Gastroesophageal sphincter (tissue), 3 donors: ENCODE measurements at regions not wholly inside any gene's neighbourhood (a gene's known extent, or its start where the extent isn't known, plus 50 kb on each side); places are given as distances from the start of the nearest gene placed in this dataset.

Experiments
- CTCF ChIP-seq, 4 experiments: fragments of 200-600 bp in 2 of 4; fragments of 450-650 bp in 2 of 4; sonication (generic) in 1 of 4; IDR thresholded peaks; one replicate each; pipeline ENCODE4 v1.5.1; 2017 to 2019; ENCODE audit warnings: antibody characterized with exemption in 4 of 4, mild to moderate bottlenecking in 2 of 4, moderate library complexity in 2 of 4
- POLR2A ChIP-seq, 2 donors: fragments of 450-650 bp; IDR thresholded peaks; one replicate each; pipeline ENCODE4 v1.6.1; 2017; ENCODE audit warnings: antibody characterized with exemption in 2 of 2, mild to moderate bottlenecking in 2 of 2, moderate library complexity in 1 of 2
- POLR2AphosphoS5 ChIP-seq: sonication (generic); formaldehyde crosslinking; IDR thresholded peaks from one replicate; pipeline ENCODE4 v1.6.1; 2017; ENCODE audit warnings: antibody characterized with exemption

- TF ChIP-seq POLR2AphosphoS5 (no peak), POLR2A (IDR thresholded peaks at IDR 0.05) (no peak), CTCF (IDR thresholded peaks at IDR 0.05) (no peak)
Observed at GRCh38 chr3:78517965-78518364, 1249.8 kb downstream of the ROBO1 start.
